Loucy (cell line): ENCODE measurements at regions not wholly inside any gene's neighbourhood (a gene's known extent, or its start where the extent isn't known, plus 50 kb on each side); places are given as distances from the start of the nearest gene placed in this dataset.

ENCODE experiments used
- EZH2phosphoT487 ChIP-seq: fragments of 200-600 bp; IDR thresholded peaks from 2 replicates; pipeline ENCODE4 v1.6.1; 2018; ENCODE audit warnings: antibody characterized with exemption, mild to moderate bottlenecking, moderate library complexity, borderline replicate concordance
- TF ChIP-seq, protein P1 (sequence below): fragments of 200-600 bp; sonication (generic); conservative IDR thresholded peaks from 2 replicates; pipeline ENCODE4 v1.5.1; 2014; ENCODE audit warnings: mild to moderate bottlenecking, antibody characterized with exemption, low read length

DNA sequence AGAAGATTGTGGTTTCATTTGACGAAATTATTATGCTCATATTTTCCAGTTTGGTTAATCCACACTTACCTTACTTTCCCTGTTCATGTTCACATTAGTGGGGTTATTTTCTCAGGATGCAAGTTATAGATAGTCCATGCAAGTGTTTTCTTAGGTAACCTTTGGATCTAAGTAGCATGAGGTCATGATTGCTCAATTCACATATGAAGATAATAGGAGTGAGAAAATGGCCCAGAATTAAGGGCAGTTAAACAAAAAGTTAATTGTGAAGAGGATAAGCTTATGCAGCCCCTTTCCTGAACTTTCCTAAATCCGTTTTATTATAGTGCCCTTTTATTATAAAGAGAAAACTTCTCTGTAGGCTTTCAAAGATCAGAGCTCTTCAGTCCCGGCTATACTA lies 83.4 kb downstream of the CD200R1L start:
- TF ChIP-seq, protein P1, sequence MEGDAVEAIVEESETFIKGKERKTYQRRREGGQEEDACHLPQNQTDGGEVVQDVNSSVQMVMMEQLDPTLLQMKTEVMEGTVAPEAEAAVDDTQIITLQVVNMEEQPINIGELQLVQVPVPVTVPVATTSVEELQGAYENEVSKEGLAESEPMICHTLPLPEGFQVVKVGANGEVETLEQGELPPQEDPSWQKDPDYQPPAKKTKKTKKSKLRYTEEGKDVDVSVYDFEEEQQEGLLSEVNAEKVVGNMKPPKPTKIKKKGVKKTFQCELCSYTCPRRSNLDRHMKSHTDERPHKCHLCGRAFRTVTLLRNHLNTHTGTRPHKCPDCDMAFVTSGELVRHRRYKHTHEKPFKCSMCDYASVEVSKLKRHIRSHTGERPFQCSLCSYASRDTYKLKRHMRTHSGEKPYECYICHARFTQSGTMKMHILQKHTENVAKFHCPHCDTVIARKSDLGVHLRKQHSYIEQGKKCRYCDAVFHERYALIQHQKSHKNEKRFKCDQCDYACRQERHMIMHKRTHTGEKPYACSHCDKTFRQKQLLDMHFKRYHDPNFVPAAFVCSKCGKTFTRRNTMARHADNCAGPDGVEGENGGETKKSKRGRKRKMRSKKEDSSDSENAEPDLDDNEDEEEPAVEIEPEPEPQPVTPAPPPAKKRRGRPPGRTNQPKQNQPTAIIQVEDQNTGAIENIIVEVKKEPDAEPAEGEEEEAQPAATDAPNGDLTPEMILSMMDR = no peak
- TF ChIP-seq EZH2phosphoT487 = no peak
